Coronary artery (tissue), 2 donors: ENCODE measurements at regions not wholly inside any gene's neighbourhood (a gene's known extent, or its start where the extent isn't known, plus 50 kb on each side); places are given as distances from the start of the nearest gene placed in this dataset.

Experiments
- DNase-seq: peaks from one replicate; pipeline ENCODE4 v3.0.0-alpha.2; 2017; ENCODE audit warnings: low spot score
- H3K27ac ChIP-seq, 2 donors: fragments of 200-600 bp; sonication (generic); one replicate each; pipeline ENCODE4 v1.5.1; 2016 to 2019
- H3K4me3 ChIP-seq: fragments of 200-600 bp; sonication (generic); 2 replicates; pipeline ENCODE4 v1.5.1; 2016; ENCODE audit warnings: mild to moderate bottlenecking, moderate library complexity
- CTCF ChIP-seq: fragments of 200-600 bp; sonication (generic); IDR thresholded peaks from one replicate; pipeline ENCODE4 v1.5.1; 2019; ENCODE audit warnings: antibody characterized with exemption

- H3K27ac ChIP-seq, result no peak overlapping the region
- DNase-seq, result no peak
- no peak for TF ChIP-seq CTCF
- H3K4me3 ChIP-seq, result peak overlapping the region; percentile 4
These were observed 214.8 kb downstream of the SP3 start for GRCh38 chr2:173750353-173750801.

- Histone ChIP-seq H3K27ac (no peak overlapping the region), H3K4me3 (peak overlapping the region; percentile 4)
- no peak for TF ChIP-seq CTCF
- DNase-seq, result no peak
These were observed 214.3 kb downstream of the SP3 start for GRCh38 chr2:173750831-173751230.

DNA sequence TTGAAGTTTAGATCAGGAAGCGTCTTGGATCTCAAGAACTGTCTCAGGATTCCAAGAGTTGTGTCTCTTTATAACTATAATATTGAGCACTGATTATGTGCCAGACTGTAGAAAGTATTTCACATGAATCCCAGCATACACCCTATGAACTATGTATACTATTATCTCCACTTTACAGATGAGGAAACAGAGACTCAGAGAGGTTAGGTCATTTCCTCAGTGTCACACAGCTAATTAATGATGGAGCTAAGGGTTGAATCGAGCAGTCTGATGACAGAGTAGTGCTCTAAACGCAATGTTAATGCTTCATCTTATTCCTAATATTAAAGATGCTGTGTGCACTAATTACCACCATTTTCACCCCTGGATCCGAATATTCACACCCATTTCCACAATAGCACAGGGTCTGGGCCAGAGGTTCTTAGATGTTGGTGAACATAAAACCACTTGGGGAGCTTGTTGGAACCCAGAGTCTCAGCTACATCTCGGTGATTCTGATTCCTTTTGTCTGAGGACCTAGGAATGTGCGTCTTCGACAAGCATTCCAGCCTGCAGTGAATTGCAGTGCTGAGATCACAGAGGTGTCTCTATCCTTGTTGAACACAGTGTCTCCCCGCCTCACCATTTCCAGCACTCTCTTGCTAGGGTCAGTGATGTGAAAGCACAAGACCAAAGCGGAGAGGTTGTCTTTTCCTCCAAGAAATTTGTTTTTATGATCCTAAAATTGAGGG is 213.8 kb downstream of the SP3 start:
- no peak for TF ChIP-seq CTCF
- H3K4me3 ChIP-seq, result no peak overlapping the region
- no peak for DNase-seq

DNA sequence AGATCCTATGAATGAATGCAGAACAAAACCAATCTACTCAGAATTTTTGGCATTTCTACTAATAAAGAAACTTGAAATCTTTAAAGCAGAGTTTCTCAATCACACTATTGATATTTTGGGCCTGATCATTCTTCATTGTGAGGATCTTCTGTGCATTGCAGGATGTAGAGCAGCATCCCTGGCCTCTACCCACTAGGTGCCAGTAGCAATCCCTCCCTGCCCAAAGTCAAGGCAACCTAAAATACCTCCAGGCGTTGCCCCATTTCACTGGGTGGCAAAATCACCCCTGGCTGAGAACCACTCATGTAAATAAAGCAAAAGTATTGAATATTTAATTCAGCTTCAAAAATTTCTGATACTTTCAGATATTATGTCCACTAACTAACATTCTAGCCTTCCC is 213.0 kb downstream of the SP3 start:
- H3K4me3 ChIP-seq, result no peak overlapping the region
- no peak for TF ChIP-seq CTCF
- no peak for DNase-seq
- no peak overlapping the region for H3K27ac ChIP-seq

More for the DNA sequence above, 213.8 kb downstream of the SP3 start:
- no peak overlapping the region for H3K27ac ChIP-seq

GRCh38 chr2:173753441-173753840 is 211.7 kb downstream of the SP3 start:
- Histone ChIP-seq H3K27ac (no peak overlapping the region), H3K4me3 (no peak overlapping the region)
- no peak for DNase-seq
- no peak for TF ChIP-seq CTCF

- no peak for TF ChIP-seq CTCF
- no peak overlapping the region for H3K4me3 ChIP-seq
- no peak overlapping the region for H3K27ac ChIP-seq
- no peak for DNase-seq
These were observed 211.0 kb downstream of the SP3 start for GRCh38 chr2:173754165-173754564.

DNA sequence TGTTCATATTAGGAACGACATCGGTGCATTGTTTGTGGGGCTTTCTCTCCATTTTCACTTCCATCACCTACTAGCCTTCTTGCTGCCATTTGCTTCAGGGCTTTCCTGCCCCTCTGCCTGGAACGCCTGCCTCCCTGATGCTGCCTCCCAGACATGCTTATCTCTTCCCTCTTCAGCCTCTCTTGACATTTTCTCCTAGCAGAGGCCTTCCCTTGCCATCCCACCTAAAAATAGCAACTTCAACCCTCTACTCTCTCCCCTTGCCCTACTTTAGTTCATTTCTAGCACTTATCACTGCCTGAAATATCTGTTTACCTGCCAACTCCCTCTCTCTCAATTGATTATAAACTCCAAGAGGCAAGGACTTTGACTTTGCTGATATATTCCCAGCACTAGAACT is 210.3 kb downstream of the SP3 start:
- DNase-seq, result no peak
- no peak overlapping the region for H3K4me3 ChIP-seq
- H3K27ac ChIP-seq, result no peak overlapping the region
- no peak for TF ChIP-seq CTCF
